ENCODE measurements at regions not wholly inside any gene's neighbourhood (a gene's known extent, or its start where the extent isn't known, plus 50 kb on each side); places are given as distances from the start of the nearest gene placed in this dataset.

DNA sequence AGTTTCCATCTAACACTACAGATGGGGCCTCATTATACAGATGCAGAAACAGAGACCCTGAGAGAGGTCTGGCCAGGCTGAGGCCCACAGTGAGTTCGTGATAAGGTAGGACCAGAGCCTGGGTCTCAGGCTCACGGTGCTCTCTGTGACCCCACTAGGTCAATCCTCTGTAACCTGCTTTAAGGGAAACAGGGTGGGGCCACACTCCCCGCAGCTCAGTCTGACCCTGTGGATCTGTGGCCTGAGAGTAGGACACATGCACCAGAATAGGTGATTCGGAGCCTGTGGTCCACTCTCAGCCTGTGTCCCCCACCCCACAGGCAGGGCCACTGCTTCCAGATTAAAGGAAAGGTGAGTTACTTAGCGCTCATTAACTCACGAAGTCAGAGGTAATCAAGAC is 137.8 kb upstream of the FAM20C start:
- no peak for DNase-seq (ENCODE audit: low read depth, low spot score)
- Histone ChIP-seq H3K27me3 (ENCODE audit: control insufficient read depth, insufficient read depth, low read length) (peaks cover 32% of the 10 kb centered on the region), H3K9me3 (ENCODE audit: control insufficient read depth, insufficient read depth, low read length) (no peaks in the 10 kb centered on the region; the same call in 1 of the 2 replicates), H3K4me3 (ENCODE audit: low read depth, low read length) (no peak overlapping the region), H3K27ac (ENCODE audit: low read depth, low read length) (no peak overlapping the region)
- TF ChIP-seq, protein P1, sequence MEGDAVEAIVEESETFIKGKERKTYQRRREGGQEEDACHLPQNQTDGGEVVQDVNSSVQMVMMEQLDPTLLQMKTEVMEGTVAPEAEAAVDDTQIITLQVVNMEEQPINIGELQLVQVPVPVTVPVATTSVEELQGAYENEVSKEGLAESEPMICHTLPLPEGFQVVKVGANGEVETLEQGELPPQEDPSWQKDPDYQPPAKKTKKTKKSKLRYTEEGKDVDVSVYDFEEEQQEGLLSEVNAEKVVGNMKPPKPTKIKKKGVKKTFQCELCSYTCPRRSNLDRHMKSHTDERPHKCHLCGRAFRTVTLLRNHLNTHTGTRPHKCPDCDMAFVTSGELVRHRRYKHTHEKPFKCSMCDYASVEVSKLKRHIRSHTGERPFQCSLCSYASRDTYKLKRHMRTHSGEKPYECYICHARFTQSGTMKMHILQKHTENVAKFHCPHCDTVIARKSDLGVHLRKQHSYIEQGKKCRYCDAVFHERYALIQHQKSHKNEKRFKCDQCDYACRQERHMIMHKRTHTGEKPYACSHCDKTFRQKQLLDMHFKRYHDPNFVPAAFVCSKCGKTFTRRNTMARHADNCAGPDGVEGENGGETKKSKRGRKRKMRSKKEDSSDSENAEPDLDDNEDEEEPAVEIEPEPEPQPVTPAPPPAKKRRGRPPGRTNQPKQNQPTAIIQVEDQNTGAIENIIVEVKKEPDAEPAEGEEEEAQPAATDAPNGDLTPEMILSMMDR (IDR thresholded peaks at IDR 0.05; ENCODE audit: low read depth, low read length), result no peak
- POLR2A ChIA-PET, result no interaction called here
- CTCF ChIA-PET, result no interaction called here

DNA sequence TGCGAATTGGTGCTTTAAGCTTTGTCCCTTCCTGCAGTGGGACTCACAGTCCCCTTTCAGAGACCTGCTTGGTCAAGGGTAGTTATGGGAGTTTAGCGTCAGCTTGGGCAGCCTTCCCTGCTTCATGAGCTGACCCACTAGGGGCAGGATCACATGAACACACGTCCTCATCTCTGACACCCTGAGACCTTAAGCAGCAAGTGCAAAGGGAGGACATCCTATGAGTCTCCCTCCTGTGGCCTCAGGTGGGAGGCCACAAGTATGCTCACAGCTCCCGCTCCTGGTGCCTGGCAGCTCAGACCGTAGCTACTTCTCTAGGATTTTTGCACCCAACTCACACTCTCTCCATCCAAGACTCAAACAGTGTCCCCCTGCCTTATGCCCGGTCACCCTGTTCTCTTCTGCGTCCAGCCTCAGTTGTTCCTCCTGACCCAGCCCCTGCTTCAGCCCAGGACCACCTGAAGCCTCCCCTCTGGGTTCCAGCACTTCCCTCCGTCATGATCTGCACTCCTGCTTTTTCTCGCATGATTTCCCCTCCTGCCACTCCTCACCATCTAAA is 136.6 kb upstream of the FAM20C start:
- TF ChIP-seq, protein P1 (IDR thresholded peaks at IDR 0.05; ENCODE audit: low read depth, low read length), result no peak
- Histone ChIP-seq H3K9me3 (ENCODE audit: control insufficient read depth, insufficient read depth, low read length) (no peaks in the 10 kb centered on the region; the same call in 1 of the 2 replicates), H3K4me3 (ENCODE audit: low read depth, low read length) (no peak overlapping the region), H3K27ac (ENCODE audit: low read depth, low read length) (no peak overlapping the region), H3K27me3 (ENCODE audit: control insufficient read depth, insufficient read depth, low read length) (peaks cover 36% of the 10 kb centered on the region)
- DNase-seq (ENCODE audit: low read depth, low spot score), result no peak
- CTCF ChIA-PET, result no interaction called here
- POLR2A ChIA-PET, result no interaction called here

DNA sequence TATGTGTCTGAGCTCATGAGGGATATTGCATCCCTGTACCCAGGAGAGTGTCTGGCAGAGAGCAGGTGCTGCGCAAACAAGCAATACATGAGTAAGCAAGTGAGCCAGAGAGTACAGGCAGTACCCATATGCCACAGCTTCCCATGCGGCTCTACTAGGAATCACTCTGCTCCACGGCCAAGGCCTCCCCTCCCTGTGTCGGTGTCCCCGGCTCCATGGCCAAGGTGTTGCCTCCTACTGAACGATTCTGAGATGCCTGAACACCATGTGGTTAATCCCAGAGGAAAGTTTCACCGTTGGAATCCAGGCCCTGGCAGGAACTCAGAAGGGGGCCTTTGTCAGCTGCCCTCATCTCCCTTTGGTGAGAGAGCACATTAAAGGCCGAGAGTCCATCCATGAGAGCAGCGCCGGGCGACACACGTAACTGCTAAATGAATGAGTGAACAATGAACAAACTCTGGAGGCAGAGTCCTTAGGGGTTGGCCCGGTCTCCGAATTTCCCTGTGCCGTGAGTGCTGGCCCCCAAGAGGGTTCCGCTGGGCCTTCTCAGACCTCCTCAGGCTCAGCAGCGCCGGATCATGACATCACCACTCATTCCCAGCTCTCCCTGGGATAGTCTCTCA is 136.0 kb upstream of the FAM20C start:
- H3K9me3 ChIP-seq (ENCODE audit: control insufficient read depth, insufficient read depth, low read length), result no peaks in the 10 kb centered on the region; the same call in 1 of the 2 replicates
- CTCF ChIA-PET, result no interaction called here
- TF ChIP-seq, protein P1 (IDR thresholded peaks at IDR 0.05; ENCODE audit: low read depth, low read length), result no peak
- H3K4me3 ChIP-seq (ENCODE audit: low read depth, low read length), result no peak overlapping the region
- H3K27ac ChIP-seq (ENCODE audit: low read depth, low read length), result no peak overlapping the region
- H3K27me3 ChIP-seq (ENCODE audit: control insufficient read depth, insufficient read depth, low read length), result peaks cover 36% of the 10 kb centered on the region
- no peak for DNase-seq (ENCODE audit: low read depth, low spot score)
- POLR2A ChIA-PET, result no interaction called here

DNA sequence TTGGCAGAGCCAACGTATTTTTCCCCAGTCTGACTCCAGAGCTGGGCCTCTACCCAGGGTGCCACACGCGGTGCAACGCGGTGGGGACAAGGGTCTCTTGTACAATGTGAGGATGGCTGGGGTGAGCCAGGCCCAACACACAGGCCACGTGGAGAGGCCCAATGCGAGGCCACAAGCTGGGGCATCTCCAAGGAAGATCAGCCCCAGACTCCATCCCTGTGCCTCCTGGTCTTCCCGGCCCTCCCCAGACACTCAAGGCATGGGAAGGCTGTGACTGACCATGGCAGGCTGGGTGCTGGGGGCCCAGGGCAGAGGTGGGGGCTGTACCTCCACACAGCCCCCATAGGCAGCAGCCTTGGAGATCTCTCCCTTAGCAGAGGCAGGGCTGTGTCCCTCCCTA is 135.3 kb upstream of the FAM20C start:
- no peak for DNase-seq (ENCODE audit: low read depth, low spot score)
- H3K4me3 ChIP-seq (ENCODE audit: low read depth, low read length), result no peak overlapping the region
- TF ChIP-seq, protein P1 (IDR thresholded peaks at IDR 0.05; ENCODE audit: low read depth, low read length), result no peak
- CTCF ChIA-PET, result no interaction called here
- peaks cover 36% of the 10 kb centered on the region for H3K27me3 ChIP-seq (ENCODE audit: control insufficient read depth, insufficient read depth, low read length)
- H3K27ac ChIP-seq (ENCODE audit: low read depth, low read length), result no peak overlapping the region
- no peaks in the 10 kb centered on the region; the same call in 1 of the 2 replicates for H3K9me3 ChIP-seq (ENCODE audit: control insufficient read depth, insufficient read depth, low read length)
- POLR2A ChIA-PET, result no interaction called here

DNA sequence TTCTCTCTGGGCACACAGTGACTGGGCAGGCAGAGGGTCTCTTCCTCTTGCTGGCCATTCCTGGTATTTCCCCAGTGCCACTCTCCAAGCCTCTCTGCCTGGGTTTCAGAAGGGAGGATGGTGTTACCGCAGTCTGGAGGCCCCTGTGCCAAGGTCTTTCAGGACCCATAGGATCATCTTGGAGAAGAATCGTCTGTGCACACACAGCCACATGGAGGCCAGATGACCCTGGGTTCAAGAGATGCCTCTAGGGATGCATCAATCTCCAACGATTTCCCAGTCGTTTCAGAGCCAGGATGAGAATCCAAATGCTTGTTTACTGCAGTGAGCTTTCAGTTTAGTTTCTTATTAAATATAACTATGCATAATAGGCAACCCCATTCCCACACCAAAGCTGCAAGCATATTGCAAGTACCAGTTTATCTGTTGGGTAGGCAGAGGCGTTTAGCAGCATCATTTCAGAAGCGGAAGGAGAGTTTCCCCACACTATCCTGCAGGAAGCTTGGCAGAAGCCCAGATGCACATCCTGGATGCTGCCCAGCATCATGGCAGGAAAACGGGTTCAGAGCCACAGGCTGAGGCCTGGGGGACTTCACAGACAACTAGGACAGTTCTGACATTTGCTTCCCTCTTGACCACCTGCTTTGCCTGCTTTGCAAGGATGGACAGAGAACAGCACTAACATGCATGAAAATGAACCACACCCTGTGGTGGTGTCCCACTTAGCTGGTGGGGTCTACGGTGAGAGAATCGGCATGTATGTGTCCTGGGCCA is 134.7 kb upstream of the FAM20C start:
- no peak overlapping the region for H3K27ac ChIP-seq (ENCODE audit: low read depth, low read length)
- ChIA-PET POLR2A (no interaction called here), CTCF (interaction anchor here (0.6 kb wide), 1 partner anchor 72 kb away, joined by 3 read pairs; no protein-coding TSS in a partner anchor)
- H3K9me3 ChIP-seq (ENCODE audit: control insufficient read depth, insufficient read depth, low read length), result no peaks in the 10 kb centered on the region; the same call in 1 of the 2 replicates
- peaks cover 36% of the 10 kb centered on the region for H3K27me3 ChIP-seq (ENCODE audit: control insufficient read depth, insufficient read depth, low read length)
- TF ChIP-seq, protein P1 (IDR thresholded peaks at IDR 0.05; ENCODE audit: low read depth, low read length), result no peak
- no peak overlapping the region for H3K4me3 ChIP-seq (ENCODE audit: low read depth, low read length)
- DNase-seq (ENCODE audit: low read depth, low spot score), result no peak
